Testis (tissue), 2 donors: ENCODE measurements at regions not wholly inside any gene's neighbourhood (a gene's known extent, or its start where the extent isn't known, plus 50 kb on each side); places are given as distances from the start of the nearest gene placed in this dataset.

Experiments used
- DNase-seq: peaks from one replicate; pipeline ENCODE4 v3.0.0-alpha.2; 2019
- H3K27ac ChIP-seq, 2 donors: fragments of 200-600 bp; sonication (generic); one replicate each; pipeline ENCODE4 v1.5.1; 2019
- H3K27me3 ChIP-seq: fragments of 200-600 bp; sonication (generic); one replicate; pipeline ENCODE4 v1.5.1; 2019
- H3K36me3 ChIP-seq: fragments of 200-600 bp; sonication (generic); one replicate; pipeline ENCODE4 v1.5.1; 2017; ENCODE audit warnings: low read depth; ENCODE audit errors: missing control alignments
- H3K4me1 ChIP-seq: fragments of 200-600 bp; sonication (generic); one replicate; pipeline ENCODE4 v1.5.1; 2019
- H3K4me3 ChIP-seq, 2 donors: fragments of 200-600 bp; sonication (generic); one replicate each; pipeline ENCODE4 v1.5.1; 2017 to 2019
- H3K9me3 ChIP-seq: fragments of 200-600 bp; sonication (generic); one replicate; pipeline ENCODE4 v1.5.1; 2017
- CTCF ChIP-seq, 3 experiments: fragments of 450-650 bp in 2 of 3; fragments of 200-600 bp in 1 of 3; sonication (generic) in 1 of 3; IDR thresholded peaks; one replicate each; pipeline ENCODE4 v1.5.1; 2016 to 2019; ENCODE audit warnings: antibody characterized with exemption in 3 of 3, mild to moderate bottlenecking in 2 of 3, moderate library complexity in 1 of 3
- POLR2A ChIP-seq: fragments of 450-650 bp; IDR thresholded peaks from one replicate; pipeline ENCODE4 v1.6.1; 2017; ENCODE audit warnings: antibody characterized with exemption, mild to moderate bottlenecking, moderate library complexity
- WGBS, 2 donors: methylation state at CpG; one replicate each; pipeline ENCODE4 v1.1.5; 2018; 5-methylcytosine and 5-hydroxymethylcytosine counted together
- intact Hi-C: fragments of 100-400 bp; cut with DNase I; formaldehyde crosslinking; loops from one replicate; pipeline ENCODE4 v1.15.1; 2023; ENCODE audit warnings: low total_unique reads

GRCh38 chr4:12145106-12145505 lies 716.4 kb upstream of the HS3ST1 start:
- DNase-seq: no peak
- Histone ChIP-seq H3K27me3 (no peaks in the 10 kb centered on the region), H3K4me3 (no peak overlapping the region), H3K36me3 (no peaks in the 10 kb centered on the region), H3K9me3 (no peaks in the 10 kb centered on the region), H3K4me1 (no peaks in the 10 kb centered on the region), H3K27ac (no peak overlapping the region)
- WGBS, 2 donors: 73 to 89% methylated on average over 2 of the region's 2 CpGs
- intact Hi-C loops: no loop called here
- TF ChIP-seq POLR2A: no peak
- no peak for TF ChIP-seq CTCF (IDR thresholded peaks at IDR 0.05)

- TF ChIP-seq CTCF (IDR thresholded peaks at IDR 0.05) (no peak), POLR2A (no peak)
- WGBS, 2 donors: 88 to 94% methylated on average over 2 of the region's 2 CpGs
Observed at GRCh38 chr4:12144051-12144450, 715.4 kb upstream of the HS3ST1 start.

GRCh38 chr4:12140864-12141263 lies 712.2 kb upstream of the HS3ST1 start:
- DNase-seq: no peak

More at GRCh38 chr4:12144051-12144450, 715.4 kb upstream of the HS3ST1 start:
- no peak overlapping the region for H3K4me3 ChIP-seq
- DNase-seq: no peak
- no peak overlapping the region for H3K27ac ChIP-seq
- no peaks in the 10 kb centered on the region for H3K27me3 ChIP-seq
- H3K9me3 ChIP-seq: no peaks in the 10 kb centered on the region
- no peaks in the 10 kb centered on the region for H3K36me3 ChIP-seq
- intact Hi-C loops: no loop called here
- no peaks in the 10 kb centered on the region for H3K4me1 ChIP-seq

GRCh38 chr4:12139296-12139695 lies 710.6 kb upstream of the HS3ST1 start:
- 61 to 68% methylated on average over 3 of the region's 3 CpGs for WGBS, 2 donors
- intact Hi-C loops: no loop called here
- no peak overlapping the region for H3K4me3 ChIP-seq
- no peak overlapping the region for H3K27ac ChIP-seq
- H3K27me3 ChIP-seq: no peaks in the 10 kb centered on the region
- no peaks in the 10 kb centered on the region for H3K9me3 ChIP-seq
- H3K4me1 ChIP-seq: no peaks in the 10 kb centered on the region
- TF ChIP-seq CTCF (IDR thresholded peaks at IDR 0.05): no peak
- TF ChIP-seq POLR2A: no peak
- H3K36me3 ChIP-seq: no peaks in the 10 kb centered on the region
- DNase-seq: no peak

More at GRCh38 chr4:12140864-12141263, 712.2 kb upstream of the HS3ST1 start:
- Histone ChIP-seq H3K4me3 (no peak overlapping the region), H3K4me1 (no peaks in the 10 kb centered on the region), H3K27me3 (no peaks in the 10 kb centered on the region), H3K9me3 (no peaks in the 10 kb centered on the region), H3K27ac (no peak overlapping the region), H3K36me3 (no peaks in the 10 kb centered on the region)
- TF ChIP-seq POLR2A (no peak), CTCF (IDR thresholded peaks at IDR 0.05) (no peak)
- intact Hi-C loops: no loop called here

GRCh38 chr4:12138488-12138887 lies 709.8 kb upstream of the HS3ST1 start:
- Histone ChIP-seq H3K4me3 (no peak overlapping the region), H3K36me3 (no peaks in the 10 kb centered on the region), H3K4me1 (no peaks in the 10 kb centered on the region), H3K27ac (no peak overlapping the region), H3K27me3 (no peaks in the 10 kb centered on the region), H3K9me3 (no peaks in the 10 kb centered on the region)
- TF ChIP-seq CTCF (IDR thresholded peaks at IDR 0.05): no peak
- TF ChIP-seq POLR2A: no peak
- intact Hi-C loops: no loop called here
- DNase-seq: no peak
- WGBS, 2 donors: 90 to 96% methylated on average over 1 of the region's 1 CpG
